ENCODE measurements at regions not wholly inside any gene's neighbourhood (a gene's known extent, or its start where the extent isn't known, plus 50 kb on each side); places are given as distances from the start of the nearest gene placed in this dataset.
"Not testable (repeated sequence)": the region's sequence is repeated elsewhere in the genome, so short reads cannot be mapped to it uniquely, and the experiment has no call there.

DNA sequence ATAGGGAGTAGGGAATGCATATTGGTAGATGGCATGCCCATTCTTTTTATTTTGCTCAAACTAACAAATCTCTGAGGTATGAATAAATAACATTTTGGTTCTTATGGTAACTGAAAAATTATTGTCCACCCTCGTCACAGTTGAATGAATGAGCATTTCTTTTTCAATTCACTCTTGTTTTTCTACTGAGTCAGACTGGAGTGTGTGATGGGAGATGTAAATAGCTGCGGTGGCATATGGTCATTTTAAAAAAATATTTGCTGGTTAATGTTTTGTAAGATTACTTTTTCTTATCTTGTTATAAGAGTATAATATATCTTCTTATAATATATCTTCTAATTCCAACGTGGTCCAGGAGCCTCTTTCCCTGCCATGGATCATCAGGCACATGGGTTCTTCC lies 586.5 kb downstream of the SLITRK5 start:
- DNase-seq, result no peak

DNA sequence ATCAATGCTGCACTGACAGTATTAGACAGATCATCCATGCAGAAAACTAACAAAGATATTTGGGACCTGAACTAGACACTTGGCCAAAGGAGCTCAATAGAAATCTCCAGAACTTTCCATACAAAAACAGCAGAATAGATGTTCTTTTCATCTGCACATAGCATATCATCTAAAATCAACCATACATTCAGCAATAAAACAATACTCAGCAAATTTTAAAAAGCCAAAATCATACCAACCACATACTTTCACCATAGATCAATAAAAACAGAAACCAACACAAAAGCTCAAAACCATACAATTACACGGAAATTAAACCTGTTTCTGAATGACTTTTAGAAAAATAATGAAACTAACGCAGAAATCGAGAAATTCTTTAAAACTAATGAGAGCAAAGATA lies 592.6 kb downstream of the SLITRK5 start:
- DNase-seq, result no peak

DNA sequence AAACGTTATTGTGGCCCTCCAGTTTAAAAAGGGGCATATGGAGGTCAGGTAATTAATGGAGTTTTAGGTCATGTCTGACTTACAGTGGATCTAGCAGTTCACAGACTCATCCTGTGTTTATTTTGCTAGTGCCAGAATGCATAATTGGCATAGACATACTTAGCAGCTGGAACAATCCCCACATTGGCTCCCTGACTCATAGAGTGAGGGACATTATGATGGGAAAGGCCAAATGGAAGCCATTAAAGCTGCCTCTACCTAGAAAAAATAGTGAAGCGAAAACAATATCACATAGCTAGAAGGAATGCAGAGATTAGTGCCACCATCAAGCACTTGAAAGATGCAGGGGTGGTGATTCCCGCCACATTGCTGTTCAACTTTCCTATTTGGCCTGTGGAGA lies 610.7 kb downstream of the SLITRK5 start:
- peak; percentile 25 to 62 for DNase-seq

DNA sequence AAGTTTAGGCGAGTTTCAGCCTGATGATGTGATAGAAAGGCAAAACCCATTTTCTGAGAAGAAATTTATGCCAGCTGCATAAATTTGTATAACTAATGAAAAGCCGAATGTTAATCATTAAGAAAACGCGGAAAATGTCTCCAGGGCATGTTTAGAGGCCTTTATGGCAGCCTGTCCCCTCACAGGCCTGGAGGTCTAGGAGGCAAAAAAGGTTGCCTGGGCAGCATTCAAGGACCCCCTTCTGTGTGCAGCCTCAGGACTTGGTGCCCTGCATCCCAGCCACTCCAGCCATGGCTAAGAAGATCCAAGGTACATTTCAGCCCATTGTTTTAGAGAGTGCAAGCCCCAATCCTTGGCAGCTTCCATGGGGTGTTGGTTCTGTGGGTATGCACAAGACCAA lies 614.2 kb downstream of the SLITRK5 start:
- no peak for DNase-seq

DNA sequence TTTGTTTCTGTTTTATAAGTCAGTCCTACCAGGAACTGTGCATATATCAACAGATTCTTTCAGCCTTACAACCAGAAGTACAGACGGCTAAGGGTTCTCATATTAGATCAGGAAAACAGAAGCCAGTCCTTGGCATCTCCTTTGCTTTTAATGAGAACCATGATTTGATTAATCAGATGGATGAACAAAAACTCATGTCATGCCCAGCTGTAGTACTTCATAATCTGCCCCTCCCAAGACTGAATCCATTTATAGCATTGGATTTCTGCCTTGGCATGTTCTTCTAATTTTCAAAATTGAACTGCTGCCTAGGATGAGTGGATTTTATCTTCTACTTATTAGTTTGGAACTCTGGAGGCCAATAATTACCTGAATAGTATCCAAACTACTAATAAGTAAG lies 617.2 kb downstream of the SLITRK5 start:
- DNase-seq, result peak; percentile 14 to 68

DNA sequence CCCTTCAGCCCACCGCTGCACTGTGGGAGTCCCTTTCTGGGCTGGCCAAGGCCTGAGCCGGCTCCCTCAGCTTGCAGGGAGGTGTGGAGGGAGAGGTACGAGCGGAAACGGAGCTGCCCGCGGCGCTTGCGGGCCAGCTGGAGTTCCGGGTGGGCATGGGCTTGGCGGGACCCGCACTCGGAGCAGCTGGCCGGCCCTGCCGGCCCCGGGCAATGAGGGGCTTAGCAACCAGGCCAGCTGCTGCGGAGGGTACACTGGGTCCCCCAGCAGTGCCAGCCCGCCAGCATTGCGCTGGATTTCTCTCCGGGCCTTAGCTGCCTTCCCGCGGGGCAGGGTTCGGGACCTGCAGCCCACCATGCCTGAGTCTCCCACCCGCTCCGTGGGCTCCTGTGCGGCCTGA lies 620.6 kb downstream of the SLITRK5 start:
- not testable (repeated sequence) for DNase-seq

DNA sequence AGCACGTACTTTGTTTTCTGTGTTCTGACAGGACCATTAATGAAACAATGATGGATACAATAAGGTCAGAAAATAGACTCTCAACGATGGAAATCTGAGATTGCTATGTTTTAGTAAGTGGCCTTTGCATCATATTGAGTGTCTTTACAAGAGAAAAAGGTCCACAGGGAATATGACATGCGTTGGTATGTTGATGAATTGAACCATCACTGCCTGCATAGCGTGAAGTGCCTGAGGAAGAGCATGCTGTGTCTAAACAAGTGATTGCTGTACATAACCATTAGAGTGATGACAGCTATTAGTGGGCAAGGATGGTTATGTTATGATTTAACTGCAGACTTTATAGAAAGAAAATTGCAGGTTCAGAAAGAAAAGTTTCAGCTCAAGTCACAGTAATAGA lies 623.2 kb downstream of the SLITRK5 start:
- DNase-seq, result no peak

DNA sequence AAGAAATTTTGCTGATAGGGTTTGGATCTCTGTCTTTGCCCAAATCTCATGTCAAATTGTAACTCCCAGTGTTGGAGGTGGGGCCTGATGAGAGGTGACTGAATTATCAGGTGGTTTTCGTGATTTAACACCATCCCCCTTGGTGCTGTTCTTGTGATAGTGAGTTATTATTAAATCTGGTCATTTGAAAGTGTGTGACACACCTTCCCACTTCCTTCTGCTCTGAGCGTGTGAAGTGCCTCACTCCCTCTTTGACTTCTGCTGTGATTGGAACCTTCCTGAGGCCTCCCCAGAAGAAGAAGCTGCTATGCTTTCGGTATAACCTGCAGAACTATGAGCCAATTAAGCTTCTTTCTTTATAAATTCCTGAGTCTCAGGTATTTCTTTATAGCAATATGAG lies 632.0 kb downstream of the SLITRK5 start:
- no peak for DNase-seq

DNA sequence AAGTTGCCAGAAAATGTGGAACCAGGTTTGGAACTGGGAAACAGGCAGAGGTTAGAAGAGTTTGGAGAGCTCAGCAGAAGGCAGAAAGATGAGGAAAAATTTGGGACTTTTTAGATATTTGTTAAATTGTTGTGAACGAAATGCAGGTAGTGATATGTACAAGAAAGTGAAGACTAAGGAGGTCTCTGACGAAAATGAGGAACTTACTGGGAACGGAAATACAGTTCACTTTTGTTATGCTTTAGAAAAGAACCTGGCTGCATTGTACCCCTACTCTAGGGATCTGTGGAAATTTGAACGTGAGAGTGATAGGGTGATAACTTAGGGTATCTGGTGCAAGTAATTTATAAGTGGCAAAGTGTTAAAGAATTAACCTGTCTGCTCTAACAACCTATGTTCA lies 632.4 kb downstream of the SLITRK5 start:
- DNase-seq, result no peak

DNA sequence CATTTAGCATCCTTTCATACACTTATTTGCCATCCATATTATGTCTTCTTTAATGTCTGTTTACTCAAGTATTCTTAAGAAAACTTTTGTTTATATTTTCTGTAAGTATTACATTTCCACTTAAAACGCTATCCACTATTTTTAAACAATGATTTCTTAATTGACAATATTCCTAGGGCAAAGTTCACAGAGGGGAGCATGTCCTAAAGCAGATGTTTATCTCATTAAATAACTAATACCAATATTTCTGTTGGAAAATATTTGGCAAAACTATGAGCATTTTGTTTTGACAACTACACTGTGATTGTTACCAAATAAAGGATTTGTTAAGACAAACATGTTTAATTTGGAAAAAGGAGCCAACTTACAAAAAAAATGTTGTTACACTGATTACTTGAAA lies 643.3 kb downstream of the SLITRK5 start:
- no peak for DNase-seq

DNA sequence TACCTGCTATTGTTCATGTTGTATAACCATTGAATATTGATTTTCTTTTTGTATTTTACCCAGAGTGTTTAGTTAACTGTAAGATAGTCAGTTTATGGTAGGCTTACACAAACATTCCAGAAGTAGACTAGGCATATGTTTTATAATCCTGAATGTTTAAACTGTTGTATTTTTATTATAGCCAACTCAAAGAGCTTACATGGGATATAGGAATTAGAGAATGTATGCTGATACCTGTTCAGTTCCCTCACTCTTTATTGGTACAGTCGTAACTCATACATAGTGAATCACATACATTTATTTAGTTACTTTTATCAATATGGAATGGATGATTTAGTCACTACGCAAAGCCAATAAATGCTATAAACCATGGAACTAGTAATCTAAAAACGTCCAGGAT lies 657.9 kb downstream of the SLITRK5 start:
- no peak for DNase-seq

DNA sequence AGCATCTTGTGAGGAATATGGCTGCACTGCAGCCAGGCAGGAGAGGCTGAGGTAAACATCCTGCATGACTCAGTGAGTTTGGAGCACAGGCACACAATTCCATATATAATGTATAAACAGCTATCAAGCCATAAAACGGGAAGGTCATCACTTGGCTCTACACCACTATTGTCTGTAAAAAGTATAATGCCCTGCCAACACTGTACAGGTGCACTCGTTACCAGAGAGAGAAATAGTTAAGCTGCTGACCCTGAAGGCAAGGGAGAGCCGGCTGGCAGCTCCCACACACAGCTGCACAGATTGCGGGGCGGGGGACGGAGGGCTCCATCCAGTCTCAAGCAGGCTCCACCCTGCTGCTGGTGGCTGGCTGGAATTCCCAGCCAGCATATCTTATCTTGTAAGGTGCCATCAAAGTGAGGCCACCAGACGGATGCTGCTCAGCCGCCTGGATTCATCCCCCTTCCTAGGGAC lies 668.1 kb downstream of the SLITRK5 start:
- DNase-seq, result no peak

DNA sequence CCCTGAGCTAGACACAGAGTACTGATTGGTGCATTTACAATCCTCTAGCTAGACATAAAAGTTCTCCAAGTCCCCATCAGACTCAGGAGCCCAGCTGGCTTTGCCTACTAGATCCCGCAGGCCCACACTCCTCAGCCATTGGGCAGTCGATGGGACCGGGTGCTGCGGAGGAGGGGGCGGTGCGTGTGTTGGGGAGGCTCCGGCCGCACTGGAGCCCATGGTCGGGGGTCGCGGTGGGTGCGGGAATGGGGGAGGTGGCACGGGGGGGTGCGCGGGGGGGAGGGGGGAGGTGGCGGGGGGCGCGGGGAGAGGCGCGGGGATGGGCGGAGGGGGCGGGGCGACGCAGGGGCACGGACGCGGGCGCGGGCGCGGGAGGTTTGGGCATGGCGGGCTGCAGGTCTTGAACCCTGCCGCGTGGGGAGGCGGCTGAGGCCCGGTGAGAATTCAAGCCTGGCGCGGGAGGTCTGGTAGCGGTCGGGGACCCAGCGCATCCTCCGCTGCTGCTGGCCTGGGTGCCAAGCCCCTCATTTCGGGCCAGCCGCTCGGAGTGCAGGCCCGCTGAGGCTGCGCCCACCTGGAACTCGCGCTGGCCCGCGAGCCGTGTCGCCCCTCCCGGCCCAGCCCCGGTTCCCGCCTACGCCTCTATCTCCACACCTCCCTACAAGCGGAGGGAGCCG lies 674.1 kb downstream of the SLITRK5 start:
- DNase-seq, result no peak

DNA sequence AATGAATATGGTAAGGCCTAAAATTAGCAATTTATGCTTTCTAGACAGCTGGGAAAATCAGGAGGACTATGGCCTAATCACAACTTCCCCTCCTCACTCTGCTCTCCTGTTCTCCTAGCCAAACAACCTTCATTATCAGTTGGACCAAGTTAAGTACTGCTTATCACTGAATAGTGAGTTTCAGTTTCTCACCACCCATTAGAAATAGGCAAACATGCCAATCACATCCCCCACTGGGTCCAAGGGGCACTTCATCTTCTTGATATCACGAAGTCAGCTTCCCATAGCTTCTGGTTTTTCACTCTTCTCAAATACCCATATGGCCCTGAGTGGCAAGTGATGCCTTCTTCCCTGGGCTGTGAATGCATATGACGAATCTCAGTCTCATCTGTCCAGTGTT lies 689.6 kb downstream of the SLITRK5 start:
- DNase-seq, result no peak

DNA sequence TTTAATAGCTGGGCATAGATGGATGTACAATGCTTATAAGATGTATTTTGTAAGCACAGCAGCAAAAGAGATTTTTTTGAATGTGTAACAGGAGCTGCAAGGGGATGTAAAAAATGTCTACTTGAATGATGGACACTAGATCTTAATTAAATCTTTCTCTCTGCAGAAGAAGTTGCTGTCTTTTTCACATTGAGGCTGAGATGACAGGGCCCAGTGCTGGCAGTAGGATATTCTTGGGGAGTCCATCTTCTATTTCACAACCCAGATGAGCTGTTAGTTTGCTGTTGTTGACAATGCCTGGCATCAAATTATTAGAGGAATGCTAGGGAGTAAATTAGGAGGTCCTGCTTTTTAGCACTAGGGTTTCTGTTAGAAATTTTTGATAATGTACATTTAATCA lies 698.7 kb downstream of the SLITRK5 start:
- DNase-seq, result no peak

DNA sequence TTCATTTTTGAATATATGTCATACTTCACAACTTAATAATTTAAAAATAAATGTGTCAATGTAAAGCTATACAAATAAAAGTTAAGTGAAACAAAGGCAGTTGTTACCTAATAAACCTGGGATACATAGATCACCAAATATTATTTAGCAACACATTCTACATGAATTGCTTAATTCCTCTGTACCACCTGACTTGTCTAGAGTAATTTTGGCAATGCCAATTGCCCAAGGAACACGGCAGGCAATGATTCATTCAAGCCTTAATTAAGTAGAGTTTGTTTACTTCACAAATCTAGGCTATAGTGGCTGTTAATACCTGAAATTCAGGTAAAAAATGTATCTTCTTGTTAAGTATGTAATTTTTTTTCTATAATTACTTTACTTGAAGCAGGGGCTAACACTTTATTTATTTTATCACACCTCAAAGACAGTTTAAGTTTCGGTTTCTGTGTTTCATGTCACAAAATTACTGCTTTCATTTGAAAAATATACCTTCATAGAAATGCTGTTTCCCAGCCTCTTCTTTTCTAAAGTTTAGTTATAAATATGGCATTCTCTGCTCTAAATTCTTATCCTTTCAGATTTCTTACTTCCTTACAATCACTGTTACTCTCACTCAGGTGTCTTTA lies 705.7 kb downstream of the SLITRK5 start:
- no peak for DNase-seq

DNA sequence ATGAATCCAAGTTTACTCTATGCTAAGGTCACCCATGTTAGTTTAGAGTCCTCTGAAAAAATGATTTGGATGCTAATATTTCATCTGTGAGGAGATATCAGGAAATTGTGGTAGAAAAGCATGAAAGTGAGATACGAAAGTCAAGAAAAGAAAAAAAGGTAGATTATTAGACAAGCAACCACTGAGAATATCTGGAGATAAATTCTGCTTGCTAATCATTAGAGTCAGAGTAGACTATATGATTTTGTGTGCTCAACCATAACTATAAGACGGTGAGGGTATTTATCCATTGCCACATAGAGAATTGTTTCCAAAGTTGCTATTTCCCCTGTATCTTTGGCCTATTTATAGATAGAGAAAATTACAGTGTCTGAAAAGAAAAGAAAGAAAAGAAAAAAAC lies 706.7 kb downstream of the SLITRK5 start:
- no peak for DNase-seq

DNA sequence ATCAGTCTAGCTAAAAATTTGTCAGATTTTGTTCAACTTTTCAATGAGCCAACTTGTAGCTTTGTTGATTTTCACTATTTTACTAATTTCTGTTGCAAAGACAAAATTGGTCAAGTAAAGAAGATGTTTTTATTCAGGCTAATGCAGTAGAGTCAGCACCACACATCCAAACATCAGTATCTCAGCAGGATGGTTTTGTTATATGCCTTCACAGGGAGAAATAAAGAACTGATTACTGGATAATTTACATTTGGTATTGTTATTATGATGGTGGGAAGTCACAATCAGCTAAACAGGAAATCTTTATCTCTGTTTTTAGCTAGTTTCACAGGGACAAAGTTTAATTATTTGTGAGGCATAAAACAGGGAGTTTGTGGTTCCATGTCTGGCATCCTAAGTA lies 713.4 kb downstream of the SLITRK5 start:
- DNase-seq, result no peak

DNA sequence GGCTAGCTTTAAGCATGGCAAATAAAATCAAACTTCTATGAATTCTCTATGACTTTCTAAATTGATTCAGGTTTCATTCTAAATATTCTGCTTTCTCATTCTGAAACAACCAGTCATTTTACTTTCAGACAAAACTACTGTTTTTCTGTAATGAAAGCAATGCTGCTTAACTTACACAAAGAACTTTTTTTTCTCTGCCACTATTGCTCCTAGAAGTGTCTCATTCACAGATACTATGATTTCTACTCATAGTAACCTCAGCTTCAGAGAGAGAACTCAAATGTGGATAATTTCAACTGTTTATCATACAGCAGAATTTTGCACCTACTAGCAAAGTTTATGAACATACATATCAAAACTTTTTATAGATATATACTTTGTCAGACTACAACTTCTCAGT lies 724.6 kb downstream of the SLITRK5 start:
- DNase-seq, result no peak

DNA sequence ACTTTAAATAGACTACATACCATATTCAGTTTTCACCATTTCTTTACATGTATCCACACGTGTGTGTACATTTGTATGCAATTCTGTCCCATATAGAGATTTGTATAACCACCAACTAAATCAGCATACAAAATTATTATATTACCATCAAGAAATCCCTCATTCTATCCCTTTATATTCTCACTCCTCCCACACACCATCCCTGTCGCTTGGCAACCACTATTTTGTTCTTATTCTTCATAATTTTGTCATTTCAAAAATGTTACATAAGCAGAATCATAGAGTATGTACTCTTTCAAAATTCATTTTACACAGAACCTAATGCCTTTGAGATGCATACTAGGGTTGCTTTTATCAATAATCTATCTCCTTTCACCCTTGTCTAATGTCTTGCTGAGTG lies 740.5 kb downstream of the SLITRK5 start:
- DNase-seq, result no peak

DNA sequence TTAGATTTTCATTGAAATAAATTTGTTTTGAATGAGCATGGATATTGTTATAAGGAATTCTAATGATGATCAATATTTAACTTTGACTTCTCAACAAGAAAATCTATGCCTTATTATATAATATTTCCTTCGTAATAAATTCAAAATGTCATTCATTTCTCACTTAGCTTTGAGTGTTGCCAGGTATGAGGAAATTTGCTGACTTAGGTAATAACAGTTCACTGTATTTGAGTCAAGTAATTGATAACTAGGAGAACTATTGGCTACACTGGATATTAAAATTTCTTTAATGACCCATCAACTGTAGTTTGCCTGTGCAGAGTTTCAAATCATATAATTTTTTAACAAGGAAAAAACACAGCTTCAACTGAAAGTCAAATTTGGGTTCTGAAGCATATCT lies 746.6 kb downstream of the SLITRK5 start:
- DNase-seq, result no peak

DNA sequence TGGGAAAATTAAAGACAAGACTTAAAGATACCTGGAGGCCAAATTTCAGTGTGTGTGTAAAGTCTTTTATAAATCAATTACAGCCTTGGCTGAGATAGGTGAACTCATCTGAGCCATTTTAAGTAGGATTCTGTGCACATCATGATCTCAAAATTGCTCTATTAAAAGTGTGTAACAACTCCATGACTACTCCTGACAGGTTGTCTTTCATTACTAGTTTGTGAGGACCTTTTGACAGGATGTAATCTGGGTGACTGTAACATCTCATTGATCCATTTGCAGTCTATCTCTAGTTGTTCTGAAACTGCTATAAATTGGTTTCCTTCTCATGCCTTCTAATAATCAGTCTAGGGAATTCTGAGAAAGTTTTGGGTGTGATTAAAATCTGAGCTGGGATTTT lies 753.3 kb downstream of the SLITRK5 start:
- no peak for DNase-seq

DNA sequence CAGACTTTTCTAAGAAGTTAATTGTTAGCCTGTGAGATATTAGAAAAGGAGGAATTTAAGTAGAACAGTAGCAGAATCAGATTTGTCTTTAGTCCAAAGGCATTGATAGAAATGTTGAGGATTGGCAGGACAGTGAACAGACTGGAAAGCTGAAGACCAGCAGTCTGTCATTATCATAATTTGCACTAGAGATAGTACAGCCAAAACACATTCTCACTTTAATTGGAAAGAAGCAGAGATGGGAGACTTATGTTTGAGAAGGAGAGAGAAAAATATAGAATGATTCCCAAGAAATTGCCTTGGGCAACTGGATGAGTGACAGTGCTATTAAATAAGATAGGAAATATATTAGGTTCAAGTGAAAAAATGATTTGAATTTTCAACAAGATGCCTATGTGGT lies 755.5 kb downstream of the SLITRK5 start:
- DNase-seq, result no peak

DNA sequence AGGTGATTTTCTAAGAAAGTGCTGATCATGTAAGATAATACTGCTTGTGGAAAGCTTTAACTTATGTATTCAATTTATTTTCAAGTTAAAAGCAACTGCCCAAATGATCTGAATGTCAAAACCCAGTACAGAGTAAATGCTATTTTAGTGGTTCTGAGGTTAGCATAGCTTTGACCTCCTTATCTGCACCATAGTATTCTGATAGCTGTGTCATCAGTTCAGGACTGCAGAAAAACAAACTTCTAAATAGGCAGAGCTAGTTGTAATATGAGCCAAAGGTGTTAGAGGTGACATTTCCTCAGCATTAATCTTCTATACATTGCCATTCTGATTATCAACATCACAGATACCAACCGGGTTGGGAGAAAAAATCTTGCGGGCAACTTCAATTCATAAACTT lies 758.7 kb downstream of the SLITRK5 start:
- DNase-seq, result no peak

DNA sequence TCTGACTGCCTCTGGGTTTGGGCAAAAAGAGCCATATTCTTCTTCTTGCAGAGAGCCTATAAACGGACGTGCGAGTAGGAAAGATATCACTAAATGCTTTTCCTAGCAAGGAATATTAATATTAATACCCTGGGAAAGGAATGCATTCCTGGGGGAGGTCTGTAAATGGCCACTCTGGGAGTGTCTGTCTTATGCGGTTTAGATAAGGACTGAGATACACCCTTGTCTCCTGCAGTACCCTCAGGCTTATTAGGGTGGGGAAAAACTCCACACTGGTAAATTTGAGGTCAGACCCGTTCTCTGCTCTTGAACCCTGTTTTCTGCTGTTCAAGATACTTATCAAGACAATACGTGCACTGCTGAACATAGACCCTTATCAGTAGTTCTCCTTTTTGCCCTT lies 763.8 kb downstream of the SLITRK5 start:
- no peak for DNase-seq
